Endodermal cell (in vitro differentiated cells): ENCODE measurements at regions not wholly inside any gene's neighbourhood (a gene's known extent, or its start where the extent isn't known, plus 50 kb on each side); places are given as distances from the start of the nearest gene placed in this dataset.
A peak's percentile ranks its signal among the peaks of the same experiment; 100 is the strongest.

Source experiments
- DNase-seq: peaks from one replicate; pipeline ENCODE4 v3.0.0-alpha.2; 2017
- H3K27ac ChIP-seq: 2 replicates; pipeline ENCODE4 v1.5.1; 2013; ENCODE audit warnings: mild to moderate bottlenecking, low read depth, low read length, moderate library complexity
- H3K27me3 ChIP-seq: 2 replicates; pipeline ENCODE4 v1.6.1; 2013; ENCODE audit warnings: mild to moderate bottlenecking, low read length, moderate library complexity; ENCODE audit not compliant: insufficient read depth, control insufficient read depth, poor library complexity, severe bottlenecking
- H3K36me3 ChIP-seq: 2 replicates; pipeline ENCODE4 v1.7.0; 2013; ENCODE audit warnings: mild to moderate bottlenecking, low read length, moderate library complexity; ENCODE audit not compliant: control insufficient read depth, insufficient read depth
- H3K4me1 ChIP-seq: one replicate; pipeline ENCODE4 v1.7.0; 2013; ENCODE audit warnings: low read length; ENCODE audit not compliant: control insufficient read depth, insufficient read depth
- H3K4me3 ChIP-seq: 2 replicates; pipeline ENCODE4 v1.5.1; 2013; ENCODE audit warnings: mild to moderate bottlenecking, low read length, moderate library complexity
- H3K9ac ChIP-seq: 2 replicates; pipeline ENCODE4 v1.6.1; 2013; ENCODE audit warnings: mild to moderate bottlenecking, low read length, moderate library complexity; ENCODE audit not compliant: poor library complexity, severe bottlenecking; ENCODE audit errors: extremely low read depth
- H3K9me3 ChIP-seq: 2 replicates; pipeline ENCODE4 v1.6.1; 2013; ENCODE audit warnings: mild to moderate bottlenecking, low read length, moderate library complexity; ENCODE audit not compliant: control insufficient read depth
- H3K27ac Mint-ChIP-seq: 2 replicates; pipeline ENCODE4 v1.8.0; 2020; ENCODE audit warnings: mixed read lengths
- H3K27me3 Mint-ChIP-seq: 2 replicates; pipeline ENCODE4 v1.8.0; 2021; ENCODE audit warnings: mild to moderate bottlenecking, mixed read lengths; ENCODE audit not compliant: insufficient read depth
- H3K36me3 Mint-ChIP-seq: 2 replicates; pipeline ENCODE4 v1.8.0; 2020; ENCODE audit warnings: low read depth, mixed read lengths
- H3K4me1 Mint-ChIP-seq: 2 replicates; pipeline ENCODE4 v1.8.0; 2020; ENCODE audit warnings: mixed read lengths
- H3K4me3 Mint-ChIP-seq: 2 replicates; pipeline ENCODE4 v1.8.0; 2020; ENCODE audit warnings: mild to moderate bottlenecking, moderate library complexity, mixed read lengths
- H3K9me3 Mint-ChIP-seq: 2 replicates; pipeline ENCODE4 v1.8.0; 2020; ENCODE audit warnings: mild to moderate bottlenecking, mixed read lengths
- WGBS, 2 experiments: methylation state at CpG; one replicate each; pipeline versions ENCODE4 v1.1.5 to v1.1.7; 2013; ENCODE audit warnings: missing lambda C conversion rate in 2 of 2, mixed read lengths in 1 of 2; ENCODE audit not compliant: insufficient coverage in 1 of 2, insufficient read length in 1 of 2; 5-methylcytosine and 5-hydroxymethylcytosine counted together
- TF ChIP-seq, protein P1 (sequence below): fragments of 200-600 bp; sonication (generic); conservative IDR thresholded peaks from 2 replicates; pipeline ENCODE4 v1.5.0; 2021; ENCODE audit warnings: antibody characterized with exemption, mild to moderate bottlenecking

DNA sequence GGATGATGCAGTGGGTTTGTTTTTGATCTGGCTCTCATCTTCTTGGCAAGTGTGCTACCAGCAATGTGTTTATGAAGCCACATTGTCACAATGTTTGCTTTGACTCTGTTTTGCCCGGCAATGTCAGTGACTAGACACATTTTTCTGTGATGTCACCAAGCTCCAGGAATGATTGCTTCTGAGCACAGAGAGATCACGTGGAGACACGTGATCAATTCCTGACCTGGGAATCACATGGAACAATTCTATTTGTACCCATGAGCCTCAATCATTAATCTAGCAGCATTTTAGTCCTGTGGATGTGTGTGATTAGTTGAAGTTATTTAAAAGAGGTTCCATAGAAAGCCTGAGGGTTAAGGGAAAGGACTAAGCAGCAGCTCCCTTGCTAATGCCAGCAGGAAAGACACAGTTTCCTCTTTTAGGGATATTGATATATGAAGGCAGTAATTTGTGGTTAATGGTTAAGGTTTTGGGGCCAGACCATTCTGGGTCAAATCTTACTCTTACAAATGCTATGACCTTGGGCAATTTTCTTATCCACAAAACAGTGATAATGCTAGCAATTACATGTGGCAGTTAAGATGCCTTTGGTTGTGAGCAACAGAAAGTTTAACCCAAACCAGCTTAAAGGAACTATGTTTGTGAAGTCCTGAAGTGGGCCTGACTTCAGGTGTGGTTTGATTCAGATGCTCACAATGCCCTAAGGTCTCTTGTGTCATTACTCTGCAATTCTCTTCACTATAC lies 59.0 kb downstream of the FASLG start:
- 86 to 100% methylated on average over 2 to 3 of the region's 3 CpGs for WGBS, 2 experiments
- no peak overlapping the region for H3K9ac ChIP-seq
- Mint-ChIP-seq H3K4me3 (no peak overlapping the region), H3K27me3 (no peaks in the 10 kb centered on the region), H3K9me3 (no peaks in the 10 kb centered on the region), H3K4me1 (no peaks in the 10 kb centered on the region), H3K36me3 (no peaks in the 10 kb centered on the region), H3K27ac (no peak overlapping the region)
- no peaks in the 10 kb centered on the region for H3K4me1 ChIP-seq
- no peaks in the 10 kb centered on the region for H3K27me3 ChIP-seq
- H3K9me3 ChIP-seq, result no peaks in the 10 kb centered on the region
- H3K36me3 ChIP-seq, result no peaks in the 10 kb centered on the region
- no peak overlapping the region for H3K4me3 ChIP-seq
- TF ChIP-seq, protein P1, sequence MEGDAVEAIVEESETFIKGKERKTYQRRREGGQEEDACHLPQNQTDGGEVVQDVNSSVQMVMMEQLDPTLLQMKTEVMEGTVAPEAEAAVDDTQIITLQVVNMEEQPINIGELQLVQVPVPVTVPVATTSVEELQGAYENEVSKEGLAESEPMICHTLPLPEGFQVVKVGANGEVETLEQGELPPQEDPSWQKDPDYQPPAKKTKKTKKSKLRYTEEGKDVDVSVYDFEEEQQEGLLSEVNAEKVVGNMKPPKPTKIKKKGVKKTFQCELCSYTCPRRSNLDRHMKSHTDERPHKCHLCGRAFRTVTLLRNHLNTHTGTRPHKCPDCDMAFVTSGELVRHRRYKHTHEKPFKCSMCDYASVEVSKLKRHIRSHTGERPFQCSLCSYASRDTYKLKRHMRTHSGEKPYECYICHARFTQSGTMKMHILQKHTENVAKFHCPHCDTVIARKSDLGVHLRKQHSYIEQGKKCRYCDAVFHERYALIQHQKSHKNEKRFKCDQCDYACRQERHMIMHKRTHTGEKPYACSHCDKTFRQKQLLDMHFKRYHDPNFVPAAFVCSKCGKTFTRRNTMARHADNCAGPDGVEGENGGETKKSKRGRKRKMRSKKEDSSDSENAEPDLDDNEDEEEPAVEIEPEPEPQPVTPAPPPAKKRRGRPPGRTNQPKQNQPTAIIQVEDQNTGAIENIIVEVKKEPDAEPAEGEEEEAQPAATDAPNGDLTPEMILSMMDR, result no peak
- no peak overlapping the region for H3K27ac ChIP-seq
- no peak for DNase-seq

GRCh38 chr1:172719066-172719627 lies 60.2 kb downstream of the FASLG start:
- Histone ChIP-seq H3K4me3 (no peak overlapping the region), H3K36me3 (no peaks in the 10 kb centered on the region), H3K9ac (no peak overlapping the region), H3K27ac (no peak overlapping the region), H3K9me3 (no peaks in the 10 kb centered on the region), H3K27me3 (no peaks in the 10 kb centered on the region), H3K4me1 (no peaks in the 10 kb centered on the region)
- H3K27ac Mint-ChIP-seq, result no peak overlapping the region
- no peaks in the 10 kb centered on the region for H3K9me3 Mint-ChIP-seq
- no peaks in the 10 kb centered on the region for H3K27me3 Mint-ChIP-seq
- no peak overlapping the region for H3K4me3 Mint-ChIP-seq
- TF ChIP-seq, protein P1, result no peak
- no peaks in the 10 kb centered on the region for H3K4me1 Mint-ChIP-seq
- WGBS, 2 experiments, result 76 to 87% methylated on average over 3 to 6 of the region's 6 CpGs
- DNase-seq, result no peak
- no peaks in the 10 kb centered on the region for H3K36me3 Mint-ChIP-seq

- Histone ChIP-seq H3K27me3 (no peaks in the 10 kb centered on the region), H3K4me3 (no peak overlapping the region), H3K9ac (no peak overlapping the region), H3K9me3 (no peaks in the 10 kb centered on the region), H3K36me3 (no peaks in the 10 kb centered on the region), H3K4me1 (no peaks in the 10 kb centered on the region), H3K27ac (no peak overlapping the region)
- H3K4me1 Mint-ChIP-seq, result no peaks in the 10 kb centered on the region
- WGBS, 2 experiments, result 33 to 35% methylated on average over 2 of the region's 3 CpGs
- no peak overlapping the region for H3K4me3 Mint-ChIP-seq
- no peaks in the 10 kb centered on the region for H3K27me3 Mint-ChIP-seq
- H3K27ac Mint-ChIP-seq, result no peak overlapping the region
- peak; percentile 57 for DNase-seq
- H3K36me3 Mint-ChIP-seq, result no peaks in the 10 kb centered on the region
- TF ChIP-seq, protein P1, result peak; percentile 87
- H3K9me3 Mint-ChIP-seq, result no peaks in the 10 kb centered on the region
Observed at GRCh38 chr1:172719694-172720138, 60.8 kb downstream of the FASLG start.
